SIG-M5 (cell line): ENCODE measurements at regions not wholly inside any gene's neighbourhood (a gene's known extent, or its start where the extent isn't known, plus 50 kb on each side); places are given as distances from the start of the nearest gene placed in this dataset.

ENCODE experiments used
- DNase-seq: peaks from one replicate; lab custom pipeline; 2025; lab: John Stamatoyannopoulos, UW

GRCh38 chr3:159128628-159129027, 326.8 kb downstream of the MFSD1 start:
- DNase-seq, result peak; percentile 56

DNA sequence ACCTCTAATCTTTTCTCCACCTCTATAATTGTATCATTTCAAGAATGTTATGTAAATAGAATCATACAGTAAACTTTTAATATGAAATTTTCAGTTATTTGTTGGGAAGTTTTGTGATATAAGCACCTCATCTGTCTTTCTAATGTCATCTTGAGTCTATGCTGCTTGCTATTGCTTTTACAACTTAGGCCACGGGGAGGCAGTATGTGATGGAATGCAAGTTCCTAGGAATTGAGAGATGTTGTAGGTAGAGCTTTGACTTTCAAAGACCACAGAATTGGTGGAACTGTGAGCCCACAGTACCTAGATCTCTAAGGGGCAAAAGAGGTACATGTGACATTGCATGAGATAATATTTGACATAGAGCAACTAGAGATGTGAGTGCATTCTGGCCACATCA, 328.3 kb downstream of the MFSD1 start:
- no peak for DNase-seq

DNA sequence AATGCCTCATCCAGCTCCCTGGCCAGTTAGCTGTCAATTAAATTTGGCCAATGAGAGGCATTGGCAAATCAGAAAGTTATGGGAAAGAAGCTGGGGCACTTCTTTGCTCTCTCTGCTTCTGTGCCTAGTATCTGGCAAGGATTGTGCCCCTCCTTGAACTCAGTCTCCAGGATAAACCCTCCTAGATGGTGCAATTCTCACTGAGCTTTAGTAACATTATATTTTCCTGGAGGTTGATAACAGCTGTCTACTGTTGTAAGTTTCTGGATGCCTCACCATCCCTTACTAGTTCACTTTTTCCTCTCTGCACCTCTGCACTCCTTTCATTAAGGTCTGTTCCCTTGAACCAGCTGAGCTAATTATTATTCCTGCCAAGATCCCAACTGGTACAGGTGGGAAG, 329.5 kb downstream of the MFSD1 start:
- DNase-seq, result no peak

DNA sequence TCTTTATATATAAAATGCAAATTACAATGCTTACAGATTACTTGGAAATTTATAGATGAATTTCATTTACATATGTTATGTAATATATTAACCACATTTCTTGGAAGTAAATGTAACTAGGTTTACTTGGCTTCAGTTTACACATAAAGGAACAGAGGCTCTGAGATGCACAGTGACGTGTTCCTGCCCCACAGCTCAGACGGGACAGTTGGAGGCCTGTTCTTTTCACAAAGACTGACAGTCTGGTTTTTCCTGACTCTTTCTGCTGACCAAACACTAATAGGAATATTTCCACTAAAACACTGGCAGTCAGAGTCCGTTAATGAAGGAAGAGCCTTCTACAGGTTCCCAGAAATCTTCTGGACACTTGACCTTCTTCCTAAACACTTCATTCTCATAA, 336.1 kb downstream of the MFSD1 start:
- DNase-seq, result no peak

DNA sequence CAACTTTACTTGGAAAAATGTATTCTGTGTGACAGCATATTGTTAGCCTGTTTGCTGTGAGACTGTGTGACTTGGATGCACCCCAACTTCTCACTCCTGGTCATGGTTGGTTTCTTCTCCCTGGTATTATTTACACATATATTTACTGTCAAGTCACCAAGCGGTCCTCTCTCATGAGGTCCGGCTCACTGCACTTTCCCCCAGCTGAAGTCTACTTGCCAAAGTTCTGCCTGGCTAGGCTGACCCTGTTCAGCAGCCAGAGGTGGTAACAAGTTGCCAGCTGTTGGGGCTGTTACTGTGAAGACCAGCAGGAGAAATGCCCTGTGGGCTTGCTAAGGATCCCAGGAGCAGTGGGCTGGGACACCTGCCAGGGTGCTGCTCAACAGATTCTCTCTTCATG, 337.5 kb downstream of the MFSD1 start:
- DNase-seq, result no peak

GRCh38 chr3:159144472-159144871, 342.6 kb downstream of the MFSD1 start:
- no peak for DNase-seq

DNA sequence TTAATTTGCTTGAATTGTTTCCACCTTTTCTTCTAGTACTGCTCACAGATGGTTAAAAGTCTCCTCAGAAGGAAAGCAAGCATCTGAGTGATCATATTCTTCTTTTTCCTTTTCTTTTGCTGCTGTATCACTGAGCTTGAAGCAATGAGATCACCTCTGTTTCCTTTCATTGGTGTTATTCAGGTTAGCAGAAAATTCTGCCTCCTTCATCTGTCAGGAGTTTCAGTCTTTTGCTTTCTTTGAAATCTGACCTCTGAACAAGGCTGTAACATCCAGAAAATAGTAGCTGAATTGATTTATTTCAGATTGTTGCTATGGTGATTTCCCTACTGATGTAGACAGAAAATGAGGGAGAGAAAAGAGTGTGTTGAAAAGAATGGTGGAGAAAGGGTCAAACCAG, 343.0 kb downstream of the MFSD1 start:
- DNase-seq, result no peak

DNA sequence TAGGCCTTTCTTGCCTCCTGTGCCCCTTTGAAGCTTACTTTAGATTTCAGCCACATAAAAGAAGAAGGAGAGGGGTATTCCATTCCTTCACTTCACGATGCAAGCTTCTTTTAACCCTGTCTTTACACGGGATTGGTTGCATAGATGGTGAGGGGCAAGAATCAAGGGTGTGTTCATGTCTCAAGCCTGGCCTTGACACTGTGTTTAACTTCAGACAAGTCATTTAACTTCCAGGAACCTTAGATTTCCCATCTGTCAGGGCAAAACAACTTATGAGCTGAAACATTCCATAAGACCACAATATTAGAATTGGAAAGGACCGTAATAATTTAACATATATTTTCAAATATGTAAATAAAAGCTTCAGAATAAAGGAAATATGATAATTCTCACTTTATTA, 344.5 kb downstream of the MFSD1 start:
- DNase-seq, result no peak

GRCh38 chr3:159146856-159147435, 345.1 kb downstream of the MFSD1 start:
- DNase-seq, result no peak

DNA sequence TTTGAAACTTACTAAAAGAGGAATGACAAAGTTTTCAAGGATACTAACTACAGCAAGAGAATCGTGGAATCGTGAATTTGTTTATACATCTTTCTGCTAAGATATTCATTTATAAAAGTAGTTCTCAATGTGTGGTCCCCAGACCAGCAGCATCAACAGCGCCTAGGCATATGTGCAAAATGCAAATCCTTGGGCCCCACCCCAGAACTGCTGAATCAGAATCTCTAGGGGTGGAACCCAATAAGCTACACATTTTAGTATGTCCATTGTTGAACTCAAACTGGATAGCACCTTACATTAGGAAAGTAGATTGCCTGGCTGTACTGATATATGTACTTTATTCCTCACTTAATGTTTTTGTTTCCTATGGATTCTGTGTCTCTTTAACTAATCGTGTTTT, 346.0 kb downstream of the MFSD1 start:
- no peak for DNase-seq

GRCh38 chr3:159148466-159148865, 346.6 kb downstream of the MFSD1 start:
- DNase-seq, result no peak

DNA sequence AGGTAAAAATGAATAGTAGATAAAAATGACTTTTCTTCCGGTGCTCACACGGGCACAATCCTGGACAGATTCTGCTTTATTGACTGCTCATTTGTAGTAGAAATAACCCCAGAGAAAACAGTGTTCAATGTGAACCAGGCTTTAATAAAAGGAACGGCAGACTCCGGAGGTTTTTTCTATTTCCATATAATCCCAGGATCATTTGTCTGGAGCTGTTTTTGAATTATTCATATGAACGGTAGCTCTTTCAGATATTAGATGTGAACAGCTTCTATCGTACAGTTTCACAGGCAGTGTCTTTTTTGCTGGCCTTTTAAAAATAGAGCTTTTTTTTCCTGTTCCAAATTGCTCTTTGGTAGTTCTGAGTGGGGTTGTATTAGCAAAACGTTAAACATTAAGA, 347.3 kb downstream of the MFSD1 start:
- DNase-seq, result no peak

DNA sequence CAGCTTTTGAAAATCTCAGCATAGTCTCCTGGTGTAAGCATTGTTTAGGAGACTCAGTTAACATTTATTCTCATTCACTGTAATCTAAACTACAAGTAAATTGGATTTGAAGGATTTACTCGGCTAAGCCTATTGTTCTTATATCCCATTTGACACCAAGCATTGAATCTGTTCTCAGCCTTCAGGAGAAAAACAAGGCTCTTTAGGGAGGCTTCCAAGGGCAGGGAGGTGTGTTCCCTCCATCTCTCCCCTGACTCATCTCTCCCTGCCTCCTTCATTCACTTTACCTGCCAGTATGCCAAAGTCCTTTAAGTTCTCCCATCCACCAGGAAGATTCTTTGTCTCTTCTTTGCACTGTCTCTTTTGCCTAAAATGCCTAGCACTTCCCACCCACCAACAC, 347.8 kb downstream of the MFSD1 start:
- no peak for DNase-seq

DNA sequence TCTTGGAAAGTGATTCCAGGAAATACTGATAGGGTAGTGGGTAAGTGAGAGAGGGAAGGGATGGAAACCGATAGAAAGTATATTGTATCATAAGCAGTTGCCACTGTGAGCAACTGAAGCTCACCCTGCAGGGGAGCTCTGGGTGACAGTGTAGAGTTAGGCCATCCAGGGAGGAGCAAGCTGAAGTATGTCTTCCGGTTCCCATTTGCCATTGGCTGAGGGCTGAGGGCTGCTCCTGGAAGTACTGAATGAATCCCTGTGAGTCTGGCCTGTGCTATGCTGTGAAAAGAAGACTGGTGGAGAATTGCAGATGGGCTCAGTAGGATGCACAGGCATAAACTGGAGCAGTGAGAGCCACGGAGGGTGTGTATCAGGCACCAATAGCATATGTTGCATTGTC, 348.3 kb downstream of the MFSD1 start:
- no peak for DNase-seq

DNA sequence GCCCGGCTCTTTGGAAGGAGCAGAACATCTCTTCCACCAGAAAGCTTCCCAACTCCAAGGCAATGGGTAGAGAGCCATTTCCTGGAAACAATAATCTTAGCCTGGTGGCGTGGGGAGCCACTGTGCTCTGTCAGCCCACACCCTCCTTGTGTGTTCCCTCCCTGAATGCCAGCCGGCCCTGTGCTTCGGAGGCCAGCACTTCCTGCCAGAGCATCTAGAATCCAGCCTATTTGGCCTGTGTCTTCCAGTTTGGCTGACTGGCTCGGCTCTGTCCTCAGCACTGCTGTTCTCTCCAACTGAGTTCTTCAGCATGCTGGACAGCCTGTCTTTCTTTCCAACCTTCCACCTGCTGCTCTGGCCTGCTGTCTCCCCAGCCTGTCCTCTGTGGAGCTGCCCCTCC, 349.3 kb downstream of the MFSD1 start:
- no peak for DNase-seq

GRCh38 chr3:159157275-159157674, 355.4 kb downstream of the MFSD1 start:
- DNase-seq, result no peak

DNA sequence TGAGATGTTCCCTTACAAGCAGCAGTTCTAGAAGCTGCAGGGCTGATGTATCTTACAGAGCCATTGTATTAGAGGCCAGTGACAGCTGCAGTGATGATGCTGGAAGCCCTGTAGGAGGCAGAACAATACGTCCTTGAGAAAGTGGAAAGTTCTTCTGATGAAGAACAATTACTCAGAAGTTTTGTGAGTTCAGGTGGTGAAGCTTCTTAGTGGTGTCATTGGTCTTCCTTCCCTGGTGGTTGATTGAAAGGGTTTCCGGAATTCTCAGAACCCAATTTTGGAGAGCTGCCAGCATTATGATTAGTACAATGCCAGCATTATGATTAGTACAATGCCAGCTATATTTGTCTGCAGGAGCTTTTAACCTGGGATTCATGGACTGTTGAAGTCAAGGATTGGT, 356.4 kb downstream of the MFSD1 start:
- DNase-seq, result no peak

DNA sequence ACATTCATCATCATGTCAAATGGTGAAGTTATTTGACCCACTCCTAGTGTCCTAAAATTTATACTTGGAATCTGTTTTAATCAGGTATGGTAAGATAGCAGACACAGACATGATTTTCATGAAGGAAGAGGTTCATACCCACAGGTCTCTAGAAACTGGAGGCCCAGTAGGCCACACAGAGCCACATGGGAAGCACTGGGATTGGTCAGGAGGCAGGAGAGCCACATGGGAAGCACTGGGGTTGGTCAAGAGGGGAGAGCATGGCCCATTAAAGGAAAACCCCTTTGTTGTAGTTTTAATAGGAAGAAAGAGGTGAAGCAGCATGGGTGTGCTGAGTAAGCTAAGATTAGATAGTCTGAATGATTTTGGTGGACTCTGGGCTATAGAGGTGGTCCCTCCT, 356.9 kb downstream of the MFSD1 start:
- no peak for DNase-seq

DNA sequence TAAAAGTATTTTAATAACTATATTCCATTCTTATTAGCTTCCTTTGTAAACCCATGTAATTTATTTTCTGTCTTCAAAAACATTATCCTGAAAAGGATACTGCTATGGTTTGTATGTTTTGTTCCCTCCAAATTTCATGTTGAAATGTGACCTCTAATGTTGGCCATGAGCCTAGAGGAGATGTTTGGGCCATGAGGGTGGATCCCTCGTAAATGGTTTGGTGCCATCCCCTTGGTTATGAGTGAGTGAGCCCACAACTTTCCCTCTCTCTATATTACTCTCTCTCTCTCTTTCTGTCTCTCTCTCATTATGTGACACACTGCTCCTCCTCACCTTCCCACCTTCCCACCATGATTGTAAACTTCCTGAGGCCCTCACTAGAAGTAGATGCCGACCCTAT, 357.7 kb downstream of the MFSD1 start:
- no peak for DNase-seq

DNA sequence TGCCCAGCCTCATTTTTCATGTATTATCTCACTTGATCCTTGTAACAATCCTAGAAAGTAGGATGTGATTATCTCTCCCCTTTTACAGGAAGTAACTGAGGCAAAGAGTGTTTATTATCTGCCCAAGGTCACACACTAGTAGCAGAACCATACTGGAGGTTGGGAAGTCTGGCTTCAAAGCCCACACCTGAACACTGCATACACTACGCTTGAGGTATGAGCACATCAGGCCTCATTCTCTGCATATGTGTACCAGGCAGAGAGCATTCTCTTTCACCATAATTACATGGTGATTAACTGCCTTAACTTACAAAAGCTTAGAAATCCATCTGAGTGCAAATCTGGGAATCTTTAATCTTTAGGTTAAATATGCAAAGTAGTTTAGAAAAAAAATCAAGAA, 361.8 kb downstream of the MFSD1 start:
- DNase-seq, result no peak

DNA sequence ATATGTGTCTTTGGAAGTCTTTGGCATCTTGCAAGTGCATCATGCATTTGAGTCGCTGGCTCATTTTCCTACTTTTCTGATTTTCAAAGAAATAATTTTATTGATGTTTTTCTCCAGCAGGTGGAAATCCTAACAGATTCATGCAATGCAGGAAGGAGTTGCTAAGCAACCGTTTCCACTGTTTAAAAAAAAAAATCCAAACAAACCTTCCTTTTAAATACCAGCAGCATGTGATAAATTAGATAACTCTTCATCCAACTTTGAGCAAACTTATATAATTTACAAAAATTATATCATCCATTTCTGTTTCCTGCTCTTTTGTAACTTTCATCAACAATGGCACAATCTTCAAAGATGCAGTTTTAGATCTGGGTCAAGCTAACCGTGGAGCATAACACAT, 364.1 kb downstream of the MFSD1 start:
- no peak for DNase-seq

DNA sequence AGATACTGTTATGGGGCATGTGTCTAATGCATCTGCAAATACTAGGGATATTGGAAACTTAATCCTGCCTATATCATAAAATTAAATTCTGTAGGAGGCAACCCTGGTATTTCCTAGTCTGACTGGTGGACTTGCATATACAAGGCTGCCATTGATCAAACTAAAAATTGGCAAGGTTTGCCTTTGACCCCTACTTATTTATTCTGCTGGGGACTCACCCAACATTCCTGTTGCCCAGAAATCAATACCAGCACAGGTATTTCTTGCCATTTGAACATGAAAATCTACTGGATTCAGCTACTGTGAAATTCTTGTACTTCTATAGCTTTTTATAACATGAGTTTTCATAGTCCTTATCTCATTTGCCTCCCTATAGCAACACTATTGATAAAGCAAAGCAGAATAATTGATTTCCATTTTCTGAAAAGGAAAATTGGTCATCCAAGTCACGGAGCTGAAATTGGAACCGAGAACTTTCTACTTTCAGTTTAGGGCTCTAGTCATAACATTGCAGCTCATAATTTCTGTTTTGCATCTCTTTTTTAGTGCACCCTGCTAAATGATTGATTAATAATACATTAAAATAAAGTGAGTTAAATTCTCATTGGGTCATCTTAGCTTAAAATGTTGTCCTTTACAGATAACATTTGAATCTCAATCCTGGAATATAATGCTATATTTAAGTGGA, 365.2 kb downstream of the MFSD1 start:
- no peak for DNase-seq

DNA sequence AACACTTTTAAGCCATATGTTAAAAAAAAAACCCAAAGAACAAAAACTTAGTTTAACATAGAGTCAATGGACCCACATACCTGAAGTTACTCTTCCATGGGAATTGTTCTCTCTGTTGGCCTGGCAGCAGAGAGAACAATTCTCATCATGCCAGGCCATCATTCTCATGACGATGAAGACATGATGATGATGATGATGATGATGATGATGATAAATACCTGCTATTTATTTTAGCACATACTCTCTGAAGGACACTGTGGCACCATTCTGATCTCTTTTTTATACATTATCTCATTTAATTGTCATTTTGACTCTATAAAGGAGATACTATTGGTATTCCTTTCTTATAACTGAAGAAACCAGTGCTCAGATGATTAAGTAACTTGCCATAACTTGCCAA, 366.9 kb downstream of the MFSD1 start:
- no peak for DNase-seq

GRCh38 chr3:159169828-159170227, 368.0 kb downstream of the MFSD1 start:
- no peak for DNase-seq
